ENCODE measurements at regions not wholly inside any gene's neighbourhood (a gene's known extent, or its start where the extent isn't known, plus 50 kb on each side); places are given as distances from the start of the nearest gene placed in this dataset.

DNA sequence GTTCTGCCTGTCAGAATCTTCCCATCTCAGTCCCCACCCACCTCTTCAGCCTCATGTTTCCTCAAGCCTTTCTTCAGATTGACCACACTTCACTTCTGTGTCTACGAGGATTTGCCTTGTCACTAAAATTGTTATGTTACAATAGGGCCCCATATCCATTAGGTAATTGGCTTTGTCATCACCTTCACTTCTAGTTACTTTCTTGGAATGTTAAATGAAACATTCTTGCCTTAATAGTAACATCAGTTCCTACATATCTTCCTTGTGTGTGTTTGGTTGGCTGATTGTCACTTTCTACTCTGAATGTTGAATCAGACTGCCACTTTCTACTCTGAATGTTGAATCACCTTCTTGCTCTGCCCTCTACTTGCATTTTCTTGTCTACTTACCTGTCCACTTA lies 599.9 kb upstream of the NXPH2 start:
- TF ChIP-seq, protein P1, sequence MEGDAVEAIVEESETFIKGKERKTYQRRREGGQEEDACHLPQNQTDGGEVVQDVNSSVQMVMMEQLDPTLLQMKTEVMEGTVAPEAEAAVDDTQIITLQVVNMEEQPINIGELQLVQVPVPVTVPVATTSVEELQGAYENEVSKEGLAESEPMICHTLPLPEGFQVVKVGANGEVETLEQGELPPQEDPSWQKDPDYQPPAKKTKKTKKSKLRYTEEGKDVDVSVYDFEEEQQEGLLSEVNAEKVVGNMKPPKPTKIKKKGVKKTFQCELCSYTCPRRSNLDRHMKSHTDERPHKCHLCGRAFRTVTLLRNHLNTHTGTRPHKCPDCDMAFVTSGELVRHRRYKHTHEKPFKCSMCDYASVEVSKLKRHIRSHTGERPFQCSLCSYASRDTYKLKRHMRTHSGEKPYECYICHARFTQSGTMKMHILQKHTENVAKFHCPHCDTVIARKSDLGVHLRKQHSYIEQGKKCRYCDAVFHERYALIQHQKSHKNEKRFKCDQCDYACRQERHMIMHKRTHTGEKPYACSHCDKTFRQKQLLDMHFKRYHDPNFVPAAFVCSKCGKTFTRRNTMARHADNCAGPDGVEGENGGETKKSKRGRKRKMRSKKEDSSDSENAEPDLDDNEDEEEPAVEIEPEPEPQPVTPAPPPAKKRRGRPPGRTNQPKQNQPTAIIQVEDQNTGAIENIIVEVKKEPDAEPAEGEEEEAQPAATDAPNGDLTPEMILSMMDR (IDR thresholded peaks at IDR 0.05) = no peak
- no peak for TF ChIP-seq ZFX (IDR thresholded peaks at IDR 0.05; ENCODE audit: borderline replicate concordance)

All from 22Rv1 (cell line).